Skeletal muscle tissue (tissue), 3 donors: ENCODE measurements at regions not wholly inside any gene's neighbourhood (a gene's known extent, or its start where the extent isn't known, plus 50 kb on each side); places are given as distances from the start of the nearest gene placed in this dataset.

Experiments used
- H3K27ac ChIP-seq: one replicate; pipeline ENCODE4 v1.7.0; 2013; ENCODE audit warnings: mild to moderate bottlenecking, low read depth, low read length, inconsistent platforms
- H3K27me3 ChIP-seq, 3 donors: one replicate each; pipeline ENCODE4 v1.7.0; 2013; ENCODE audit warnings: low read length in 3 of 3; ENCODE audit not compliant: control insufficient read depth in 3 of 3, insufficient read depth in 3 of 3
- H3K36me3 ChIP-seq, 3 donors: one replicate each; pipeline ENCODE4 v1.7.0; 2013; ENCODE audit warnings: low read length in 3 of 3; ENCODE audit not compliant: control insufficient read depth in 3 of 3, insufficient read depth in 3 of 3
- H3K4me1 ChIP-seq, 3 donors: one replicate each; pipeline ENCODE4 v1.7.0; 2013; ENCODE audit warnings: low read length in 3 of 3, mild to moderate bottlenecking in 3 of 3; ENCODE audit not compliant: control insufficient read depth in 3 of 3, insufficient read depth in 3 of 3
- H3K4me3 ChIP-seq, 3 donors: one replicate each; pipeline ENCODE4 v1.7.0; 2013; ENCODE audit warnings: low read length in 3 of 3
- H3K9ac ChIP-seq, 3 donors: one replicate each; pipeline ENCODE4 v1.7.0; 2013; ENCODE audit warnings: low read length in 3 of 3, mild to moderate bottlenecking in 3 of 3, moderate library complexity in 2 of 3, low read depth in 1 of 3
- H3K9me3 ChIP-seq, 3 donors: one replicate each; pipeline ENCODE4 v1.7.0; 2013; ENCODE audit warnings: low read length in 3 of 3; ENCODE audit not compliant: control insufficient read depth in 3 of 3
- donor health status: Osteomylitis.

GRCh38 chr2:43082111-43082894 is 144.1 kb downstream of the ZFP36L2 start:
- Histone ChIP-seq H3K27ac (peak overlapping the region; percentile 90), H3K27me3 (no peaks in the 10 kb centered on the region), H3K9me3 (no peaks in the 10 kb centered on the region), H3K4me3 (no peak overlapping the region), H3K4me1 (peaks cover 57 to 71% (median 69%) of the 10 kb centered on the region in 3 donors), H3K9ac (peak overlapping the region in 1 of 3 donors; percentile 35), H3K36me3 (no peaks in the 10 kb centered on the region)

GRCh38 chr2:43081131-43081765 is 145.2 kb downstream of the ZFP36L2 start:
- H3K4me1 ChIP-seq: peaks cover 54 to 66% (median 61%) of the 10 kb centered on the region in 3 donors
- no peak overlapping the region for H3K9ac ChIP-seq
- no peak overlapping the region for H3K4me3 ChIP-seq
- H3K27me3 ChIP-seq: no peaks in the 10 kb centered on the region
- H3K36me3 ChIP-seq: no peaks in the 10 kb centered on the region
- peak overlapping the region; percentile 90 for H3K27ac ChIP-seq
- H3K9me3 ChIP-seq: no peaks in the 10 kb centered on the region

GRCh38 chr2:43080571-43081021 is 145.8 kb downstream of the ZFP36L2 start:
- H3K4me3 ChIP-seq: peak overlapping the region in 1 of 3 donors; percentile 13
- no peaks in the 10 kb centered on the region for H3K9me3 ChIP-seq
- H3K9ac ChIP-seq: peak overlapping the region in 1 of 3 donors; percentile 16
- no peaks in the 10 kb centered on the region for H3K27me3 ChIP-seq
- H3K36me3 ChIP-seq: no peaks in the 10 kb centered on the region
- H3K27ac ChIP-seq: no peak overlapping the region
- H3K4me1 ChIP-seq: peaks cover 57 to 67% (median 62%) of the 10 kb centered on the region in 3 donors

DNA sequence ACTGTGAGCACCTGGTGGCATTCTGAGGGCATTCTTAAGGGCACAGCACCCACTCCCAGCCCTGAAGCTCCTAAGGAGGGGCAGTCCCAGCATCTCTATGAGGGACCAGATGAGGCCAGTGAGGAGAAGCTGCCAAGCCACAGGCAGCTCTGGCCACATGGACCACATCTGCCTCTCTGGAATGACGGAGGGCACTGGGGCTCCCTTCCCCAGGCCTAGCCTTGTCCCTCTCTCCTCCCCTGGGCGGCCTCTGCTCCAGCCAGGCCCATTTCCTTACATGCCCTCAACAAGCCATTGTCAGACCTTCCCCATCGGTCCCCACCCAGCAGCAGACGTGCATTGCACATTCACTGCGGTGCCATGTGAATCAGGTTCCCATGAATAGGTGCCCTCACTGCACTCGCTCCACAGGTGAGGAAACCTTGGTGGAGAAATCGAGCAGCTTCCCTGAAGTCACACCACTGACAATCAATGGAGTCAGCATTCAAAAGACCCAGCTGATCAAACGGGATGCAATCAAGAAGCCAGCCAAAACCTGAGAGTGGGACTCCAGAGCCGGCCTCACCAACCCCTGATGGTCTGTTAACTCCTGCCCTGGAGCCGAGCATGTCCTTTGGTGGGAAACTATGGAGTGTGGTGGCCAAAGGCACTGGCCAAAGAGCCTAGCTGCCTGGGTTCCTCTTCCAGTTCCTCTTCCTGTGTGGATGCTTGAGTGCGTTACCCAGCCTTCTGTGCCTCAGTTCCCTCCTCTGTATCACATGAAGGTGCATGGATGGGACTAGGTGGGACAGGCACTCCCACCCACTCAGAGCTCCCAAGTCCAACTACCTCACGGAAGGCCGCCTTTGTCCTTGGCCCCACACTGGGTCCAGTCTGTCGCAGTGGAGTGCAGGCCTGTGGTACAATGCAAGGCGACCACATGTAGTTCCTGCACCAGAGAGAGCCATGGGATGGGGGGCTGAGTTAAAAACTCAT is 147.3 kb downstream of the ZFP36L2 start:
- Histone ChIP-seq H3K4me1 (peaks cover 57 to 67% (median 62%) of the 10 kb centered on the region in 3 donors), H3K27ac (no peak overlapping the region), H3K9me3 (no peaks in the 10 kb centered on the region), H3K9ac (no peak overlapping the region), H3K27me3 (no peaks in the 10 kb centered on the region), H3K36me3 (no peaks in the 10 kb centered on the region), H3K4me3 (no peak overlapping the region)

GRCh38 chr2:43078301-43078700 is 148.1 kb downstream of the ZFP36L2 start:
- no peaks in the 10 kb centered on the region for H3K27me3 ChIP-seq
- H3K9me3 ChIP-seq: no peaks in the 10 kb centered on the region
- no peak overlapping the region for H3K4me3 ChIP-seq
- peaks cover 56 to 67% (median 60%) of the 10 kb centered on the region in 3 donors for H3K4me1 ChIP-seq
- H3K36me3 ChIP-seq: no peaks in the 10 kb centered on the region
- H3K9ac ChIP-seq: no peak overlapping the region
- no peak overlapping the region for H3K27ac ChIP-seq

GRCh38 chr2:43077876-43078275 is 148.5 kb downstream of the ZFP36L2 start:
- no peaks in the 10 kb centered on the region for H3K36me3 ChIP-seq
- H3K27me3 ChIP-seq: no peaks in the 10 kb centered on the region
- H3K9ac ChIP-seq: no peak overlapping the region
- peaks cover 54 to 64% (median 58%) of the 10 kb centered on the region in 3 donors for H3K4me1 ChIP-seq
- H3K9me3 ChIP-seq: no peaks in the 10 kb centered on the region
- no peak overlapping the region for H3K27ac ChIP-seq
- no peak overlapping the region for H3K4me3 ChIP-seq

GRCh38 chr2:43076676-43077075 is 149.7 kb downstream of the ZFP36L2 start:
- Histone ChIP-seq H3K27ac (peak overlapping the region; percentile 57), H3K36me3 (no peaks in the 10 kb centered on the region), H3K9ac (no peak overlapping the region), H3K4me3 (no peak overlapping the region), H3K9me3 (no peaks in the 10 kb centered on the region), H3K4me1 (peaks cover 52 to 61% (median 58%) of the 10 kb centered on the region in 3 donors), H3K27me3 (no peaks in the 10 kb centered on the region)

DNA sequence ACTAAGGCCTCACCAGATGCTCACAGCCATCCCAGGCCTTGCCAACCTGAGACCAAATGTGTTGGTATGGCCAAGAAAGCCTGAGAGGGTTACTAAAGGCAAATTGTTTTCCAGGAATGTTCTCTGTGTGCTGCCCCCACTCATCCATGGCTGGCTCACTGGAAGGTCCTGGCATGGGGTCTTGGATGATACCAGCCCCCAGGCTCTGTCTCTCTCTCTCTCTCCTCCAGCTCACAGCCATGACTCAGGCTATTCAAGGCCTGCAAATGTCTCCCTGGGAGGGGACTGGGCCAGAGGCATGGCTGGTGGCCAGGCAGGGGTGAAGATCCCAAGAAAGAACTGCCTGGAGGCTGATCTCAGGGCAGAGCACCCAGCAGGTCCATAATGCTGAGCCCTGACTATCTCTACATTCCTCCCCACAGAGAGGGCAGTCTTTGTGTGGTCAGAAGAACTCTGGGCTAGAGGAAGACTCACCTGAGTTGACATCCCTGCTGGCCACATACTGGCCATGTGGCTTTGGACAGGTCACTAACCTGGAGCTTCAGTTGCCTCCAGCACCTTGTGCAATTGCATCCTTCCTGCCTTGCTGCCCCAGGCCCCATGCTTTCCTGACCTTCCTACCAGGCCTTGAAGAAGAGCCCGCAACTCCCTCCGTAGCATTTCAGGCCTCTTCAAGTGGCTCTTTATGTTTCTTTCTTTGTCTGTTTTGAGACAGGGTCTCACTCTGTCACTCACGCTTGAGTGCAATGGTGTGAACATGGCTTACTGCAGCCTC is 150.4 kb downstream of the ZFP36L2 start:
- Histone ChIP-seq H3K4me3 (peak overlapping the region in 1 of 3 donors; percentile 24), H3K9me3 (no peaks in the 10 kb centered on the region), H3K27me3 (no peaks in the 10 kb centered on the region), H3K9ac (no peak overlapping the region), H3K27ac (peak overlapping the region; percentile 57), H3K4me1 (peaks cover 57 to 65% (median 62%) of the 10 kb centered on the region in 3 donors), H3K36me3 (no peaks in the 10 kb centered on the region)

- no peaks in the 10 kb centered on the region for H3K27me3 ChIP-seq
- peaks cover 61 to 66% (median 64%) of the 10 kb centered on the region in 3 donors for H3K4me1 ChIP-seq
- H3K36me3 ChIP-seq: no peaks in the 10 kb centered on the region
- H3K9me3 ChIP-seq: no peaks in the 10 kb centered on the region
- H3K27ac ChIP-seq: peak overlapping the region; percentile 76
- peak overlapping the region in 2 of 3 donors; percentile 15 to 31 for H3K4me3 ChIP-seq
- H3K9ac ChIP-seq: peak overlapping the region in 2 of 3 donors; percentile 27 to 35
Measured at GRCh38 chr2:43075054-43075593, 151.3 kb downstream of the ZFP36L2 start.
